ELF-1 (cell line): ENCODE measurements at regions not wholly inside any gene's neighbourhood (a gene's known extent, or its start where the extent isn't known, plus 50 kb on each side); places are given as distances from the start of the nearest gene placed in this dataset.
"Not testable (repeated sequence)": the region's sequence is repeated elsewhere in the genome, so short reads cannot be mapped to it uniquely, and the experiment has no call there.

ENCODE experiments used
- DNase-seq: peaks from one replicate; pipeline ENCODE4 v3.0.0-alpha.2; 2016; ENCODE audit warnings: low read depth, low spot score

- peak; percentile 30 for DNase-seq
Observed at GRCh38 chr17:14559264-14560119, 258.6 kb downstream of the HS3ST3B1 start.

- DNase-seq, result no peak
Observed at GRCh38 chr17:14557480-14557879, 256.6 kb downstream of the HS3ST3B1 start.

- DNase-seq, result no peak
Observed at GRCh38 chr17:14553847-14554246, 253.0 kb downstream of the HS3ST3B1 start.

GRCh38 chr17:14552306-14552705, 251.4 kb downstream of the HS3ST3B1 start:
- no peak for DNase-seq

- DNase-seq, result no peak
Observed at GRCh38 chr17:14547556-14547955, 246.7 kb downstream of the HS3ST3B1 start.

GRCh38 chr17:14547016-14547415, 246.1 kb downstream of the HS3ST3B1 start:
- no peak for DNase-seq

- DNase-seq, result peak; percentile 13
Observed at GRCh38 chr17:14545156-14545906, 244.4 kb downstream of the HS3ST3B1 start.

GRCh38 chr17:14541714-14542113, 240.8 kb downstream of the HS3ST3B1 start:
- no peak for DNase-seq

GRCh38 chr17:14539801-14540200, 238.9 kb downstream of the HS3ST3B1 start:
- no peak for DNase-seq

- not testable (repeated sequence) for DNase-seq
Observed at GRCh38 chr17:14532242-14532641, 231.4 kb downstream of the HS3ST3B1 start.

GRCh38 chr17:14525551-14526455, 224.9 kb downstream of the HS3ST3B1 start:
- DNase-seq, result peak; percentile 18

GRCh38 chr17:14522795-14523387, 222.0 kb downstream of the HS3ST3B1 start:
- DNase-seq, result peak; percentile 8

GRCh38 chr17:14518919-14519318, 218.0 kb downstream of the HS3ST3B1 start:
- not testable (repeated sequence) for DNase-seq

GRCh38 chr17:14514973-14515372, 214.1 kb downstream of the HS3ST3B1 start:
- no peak for DNase-seq

GRCh38 chr17:14513835-14514234, 213.0 kb downstream of the HS3ST3B1 start:
- DNase-seq, result peak; percentile 47

GRCh38 chr17:14510136-14510535, 209.3 kb downstream of the HS3ST3B1 start:
- DNase-seq, result no peak

GRCh38 chr17:14508156-14508555, 207.3 kb downstream of the HS3ST3B1 start:
- no peak for DNase-seq

GRCh38 chr17:14506364-14506763, 205.5 kb downstream of the HS3ST3B1 start:
- DNase-seq, result no peak

- DNase-seq, result no peak
Observed at GRCh38 chr17:14505606-14506005, 204.7 kb downstream of the HS3ST3B1 start.

- no peak for DNase-seq
Observed at GRCh38 chr17:14499976-14500375, 199.1 kb downstream of the HS3ST3B1 start.

GRCh38 chr17:14498812-14499211, 197.9 kb downstream of the HS3ST3B1 start:
- DNase-seq, result no peak
